Prostate gland (tissue), 2 donors: ENCODE measurements at regions not wholly inside any gene's neighbourhood (a gene's known extent, or its start where the extent isn't known, plus 50 kb on each side); places are given as distances from the start of the nearest gene placed in this dataset.

Source experiments
- POLR2AphosphoS5 ChIP-seq: sonication (generic); formaldehyde crosslinking; IDR thresholded peaks from one replicate; pipeline ENCODE4 v1.6.1; 2017; ENCODE audit warnings: antibody characterized with exemption
- TF ChIP-seq, protein P1 (sequence below), 4 experiments: fragments of 200-600 bp in 2 of 4; fragments of 450-650 bp in 2 of 4; sonication (generic) in 2 of 4; IDR thresholded peaks; 1 replicate in 3 of 4; 2 replicates in 1 of 4; pipeline ENCODE4 v1.5.1; 2016 to 2019; ENCODE audit warnings: antibody characterized with exemption in 4 of 4, mild to moderate bottlenecking in 2 of 4, moderate library complexity in 2 of 4

DNA sequence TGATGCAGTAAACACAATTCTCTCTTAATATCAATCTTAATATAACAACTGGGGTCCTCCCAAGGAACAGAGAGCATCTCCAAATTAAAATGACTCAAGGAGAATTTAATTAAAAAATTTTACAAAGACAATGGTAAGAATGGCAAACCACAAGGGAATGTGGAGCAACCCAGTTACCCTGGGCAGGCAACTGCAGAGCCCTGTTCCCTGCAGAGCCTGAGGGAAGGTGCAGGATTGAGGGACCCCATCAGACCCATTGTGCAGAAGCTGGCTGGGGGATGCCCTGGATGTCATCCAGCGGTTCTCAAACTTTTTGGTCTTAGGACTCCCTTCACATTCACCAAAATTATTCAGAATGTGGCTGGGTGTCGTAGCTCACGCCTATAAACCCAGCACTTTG is 262.8 kb downstream of the FBXO15 start:
- TF ChIP-seq, protein P1, sequence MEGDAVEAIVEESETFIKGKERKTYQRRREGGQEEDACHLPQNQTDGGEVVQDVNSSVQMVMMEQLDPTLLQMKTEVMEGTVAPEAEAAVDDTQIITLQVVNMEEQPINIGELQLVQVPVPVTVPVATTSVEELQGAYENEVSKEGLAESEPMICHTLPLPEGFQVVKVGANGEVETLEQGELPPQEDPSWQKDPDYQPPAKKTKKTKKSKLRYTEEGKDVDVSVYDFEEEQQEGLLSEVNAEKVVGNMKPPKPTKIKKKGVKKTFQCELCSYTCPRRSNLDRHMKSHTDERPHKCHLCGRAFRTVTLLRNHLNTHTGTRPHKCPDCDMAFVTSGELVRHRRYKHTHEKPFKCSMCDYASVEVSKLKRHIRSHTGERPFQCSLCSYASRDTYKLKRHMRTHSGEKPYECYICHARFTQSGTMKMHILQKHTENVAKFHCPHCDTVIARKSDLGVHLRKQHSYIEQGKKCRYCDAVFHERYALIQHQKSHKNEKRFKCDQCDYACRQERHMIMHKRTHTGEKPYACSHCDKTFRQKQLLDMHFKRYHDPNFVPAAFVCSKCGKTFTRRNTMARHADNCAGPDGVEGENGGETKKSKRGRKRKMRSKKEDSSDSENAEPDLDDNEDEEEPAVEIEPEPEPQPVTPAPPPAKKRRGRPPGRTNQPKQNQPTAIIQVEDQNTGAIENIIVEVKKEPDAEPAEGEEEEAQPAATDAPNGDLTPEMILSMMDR (IDR thresholded peaks at IDR 0.05): no peak
- no peak for TF ChIP-seq POLR2AphosphoS5
